GM19324 (cell line): ENCODE measurements at regions not wholly inside any gene's neighbourhood (a gene's known extent, or its start where the extent isn't known, plus 50 kb on each side); places are given as distances from the start of the nearest gene placed in this dataset.

Experiments used
- ATAC-seq: cut with Tn5 transposase; IDR thresholded peaks from one replicate; pipeline ENCODE4 v1.9.1; 2021; ENCODE audit warnings: mild to moderate bottlenecking, moderate library complexity; ENCODE audit not compliant: unreplicated experiment, low FRiP score

DNA sequence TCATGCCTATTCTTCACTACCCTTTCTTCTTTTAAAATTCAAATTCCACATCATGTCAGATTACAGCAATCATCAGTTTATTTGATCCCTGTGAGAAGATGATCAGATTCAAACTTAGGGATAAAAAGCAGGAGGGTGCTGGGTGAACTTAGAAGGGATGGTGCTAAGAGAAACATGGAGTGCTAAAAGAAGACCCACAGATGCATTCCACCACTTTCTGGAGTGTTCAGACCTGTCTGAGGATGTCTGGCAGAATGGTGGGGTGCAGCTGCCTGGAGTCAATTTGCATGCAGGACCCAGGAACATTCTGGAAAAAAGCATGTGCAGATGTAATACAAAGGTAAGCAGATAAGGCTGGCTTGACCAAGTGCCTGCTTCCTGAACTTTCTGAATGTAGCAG, 372.9 kb upstream of the RUNX1 start:
- ATAC-seq: no peak

DNA sequence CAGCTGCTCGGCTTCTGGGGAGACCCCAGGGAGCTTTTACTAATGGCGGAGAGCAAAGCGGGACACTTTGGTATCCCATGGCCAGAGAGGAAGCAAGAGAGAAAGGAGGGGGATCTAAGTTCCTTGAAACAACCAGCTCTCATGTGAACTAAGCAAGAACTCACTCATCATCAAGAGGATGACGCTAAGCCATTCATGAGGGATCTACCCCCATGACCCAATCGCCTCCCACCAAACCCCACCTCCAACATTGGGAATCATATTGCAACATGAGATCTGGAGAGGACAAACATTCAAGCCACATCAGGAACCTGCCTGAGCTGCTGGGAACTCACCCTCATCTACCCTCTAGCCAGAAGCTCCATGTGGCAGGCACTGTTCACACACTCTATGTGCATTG, 372.1 kb upstream of the RUNX1 start:
- ATAC-seq: no peak

DNA sequence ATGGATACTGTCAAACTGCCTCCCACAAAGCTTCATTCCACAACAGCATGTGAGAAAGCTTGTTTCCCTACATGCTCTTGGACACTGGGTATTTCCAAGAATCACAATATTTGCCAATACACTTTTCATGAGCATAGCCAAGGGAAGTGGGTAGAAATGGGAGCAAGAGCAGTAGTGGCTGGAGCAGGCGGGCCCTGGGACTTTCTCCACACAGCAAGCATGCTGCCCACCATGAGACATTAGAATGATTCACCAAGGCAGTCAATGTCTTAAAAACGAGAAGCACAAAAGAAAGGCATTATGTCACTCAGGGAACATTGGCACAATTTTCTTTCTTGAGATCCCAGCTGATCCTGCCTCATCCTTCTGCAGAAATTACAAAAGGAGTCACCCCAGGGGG, 371.6 kb upstream of the RUNX1 start:
- ATAC-seq: no peak

DNA sequence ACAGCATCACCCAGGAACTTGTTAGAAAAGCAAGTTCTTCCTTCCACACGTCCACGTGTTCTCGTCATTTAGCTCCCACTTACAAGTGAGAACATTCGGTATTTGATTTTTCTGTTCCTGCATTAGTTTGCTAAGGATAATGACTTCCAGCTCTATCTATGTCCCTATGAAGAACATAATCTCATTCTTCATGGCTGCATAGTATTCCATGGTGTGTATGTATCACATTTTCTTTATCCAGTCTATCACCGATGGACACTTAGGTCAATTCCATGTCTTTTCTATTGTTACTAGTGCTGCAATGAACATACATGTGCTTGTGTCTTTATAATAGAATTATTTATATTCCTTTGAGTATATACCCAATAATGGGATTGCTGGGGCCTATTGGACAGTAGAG, 368.7 kb upstream of the RUNX1 start:
- no peak for ATAC-seq

DNA sequence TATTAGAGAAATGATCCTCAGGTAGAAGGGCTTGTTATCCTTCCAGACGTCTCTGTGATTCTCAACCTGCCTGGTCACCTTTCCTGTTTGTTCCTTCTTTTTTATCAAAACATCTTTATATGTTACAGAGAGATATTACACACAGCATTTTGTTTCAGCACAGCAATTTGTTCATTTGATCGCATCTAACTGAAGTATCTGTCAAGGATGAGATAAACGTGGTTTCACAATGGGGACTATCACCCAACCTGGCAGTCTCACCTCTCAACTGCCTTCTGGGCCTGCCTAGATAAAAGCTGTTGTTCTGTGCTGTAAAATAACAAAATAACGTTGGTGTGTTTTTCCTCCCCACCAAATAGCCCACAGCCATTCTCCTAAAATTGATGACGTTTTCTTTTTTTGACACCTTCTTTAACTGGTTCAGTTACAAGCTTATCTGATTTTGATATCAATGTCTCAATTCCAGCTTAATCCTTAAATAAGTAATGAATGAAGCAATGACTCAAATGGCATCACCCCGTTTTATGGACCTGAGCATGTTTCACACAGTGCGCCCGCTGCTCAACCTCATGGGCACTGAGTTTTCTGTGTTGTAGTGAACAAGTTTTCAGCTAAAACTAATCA, 367.9 kb upstream of the RUNX1 start:
- no peak for ATAC-seq

DNA sequence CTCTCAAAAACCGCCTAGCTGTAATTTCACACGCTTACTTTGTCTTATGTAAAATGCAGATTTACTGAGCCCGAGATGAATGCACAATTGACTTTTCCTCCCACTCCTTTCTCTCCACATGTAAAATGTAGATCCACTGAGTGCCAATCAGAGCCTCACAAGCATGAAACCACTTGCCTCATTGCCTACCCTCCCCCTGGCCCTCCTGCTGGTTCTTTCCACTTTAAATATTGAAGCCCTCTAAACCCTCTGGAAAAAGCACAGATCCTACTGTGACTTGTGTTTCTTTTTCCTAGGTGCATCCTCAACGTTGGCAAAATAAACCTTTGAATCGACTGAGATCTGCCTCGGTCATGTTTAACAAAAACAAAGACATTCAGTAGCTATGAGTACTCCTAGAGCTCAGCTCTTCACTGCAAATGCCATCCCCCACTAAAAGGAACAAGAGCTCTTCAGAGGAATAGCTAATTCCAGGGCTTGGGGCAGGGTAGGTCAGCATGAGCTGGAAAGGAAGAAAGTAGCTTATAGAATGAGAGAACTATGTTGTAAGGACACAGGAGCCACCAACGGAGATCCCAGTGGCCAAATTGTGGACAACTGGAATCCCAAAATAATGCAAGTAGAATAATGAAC, 365.5 kb upstream of the RUNX1 start:
- no peak for ATAC-seq

DNA sequence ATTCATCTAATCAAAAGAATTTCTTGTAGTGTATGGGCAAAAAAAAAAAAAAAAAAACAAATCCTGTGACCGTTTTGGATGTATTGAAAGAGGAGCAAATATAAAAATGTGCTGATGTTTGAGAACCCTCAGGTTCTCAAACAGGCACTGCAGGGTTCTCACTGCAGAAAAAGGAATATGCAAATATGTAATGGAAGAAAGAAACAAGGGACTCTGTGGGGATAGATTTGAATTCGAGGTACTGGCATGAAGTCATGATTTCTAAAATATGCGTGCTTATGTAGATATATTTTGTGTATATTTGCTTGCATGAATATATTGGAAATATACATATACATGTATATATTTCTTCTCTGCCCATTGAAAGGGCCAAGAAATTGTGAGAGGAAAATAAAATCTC, 365.0 kb upstream of the RUNX1 start:
- no peak for ATAC-seq

DNA sequence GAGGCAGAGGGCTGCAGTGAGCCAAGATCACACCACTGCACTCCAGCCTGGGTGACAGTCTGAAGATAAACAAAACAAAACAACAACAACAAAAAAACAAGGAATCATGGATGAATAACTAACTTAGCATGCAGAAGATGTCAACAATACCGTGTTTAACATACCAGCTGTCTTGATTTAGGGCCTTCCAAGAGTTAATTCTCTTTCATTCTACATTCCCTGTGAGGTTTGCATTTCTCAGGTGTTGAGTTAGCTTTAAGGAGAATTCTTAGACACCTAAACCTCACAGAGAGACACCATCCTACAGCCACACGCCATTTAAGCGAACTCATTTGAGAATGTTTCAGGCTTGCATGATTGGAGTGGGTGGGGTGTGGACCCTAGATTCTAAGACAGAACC, 363.1 kb upstream of the RUNX1 start:
- ATAC-seq: no peak

DNA sequence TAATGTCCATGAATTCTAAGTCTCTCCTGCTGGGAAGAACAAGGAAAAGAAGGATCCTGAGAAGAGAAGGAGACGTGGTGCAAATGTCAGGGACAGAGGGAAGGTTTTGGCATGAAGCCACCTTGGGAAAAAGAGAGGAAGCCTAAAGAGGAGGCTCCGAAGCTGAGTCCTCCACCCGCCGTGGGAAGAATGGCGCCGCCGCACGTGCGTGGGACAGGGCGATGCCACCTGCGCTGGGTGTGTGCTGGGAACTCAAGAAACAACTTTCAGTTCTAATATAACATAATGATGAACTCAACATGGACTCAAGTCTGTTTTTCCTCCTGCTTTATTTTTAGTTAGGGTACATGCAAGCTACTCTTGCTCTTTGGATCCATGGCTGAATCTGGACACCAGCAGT, 362.3 kb upstream of the RUNX1 start:
- no peak for ATAC-seq

DNA sequence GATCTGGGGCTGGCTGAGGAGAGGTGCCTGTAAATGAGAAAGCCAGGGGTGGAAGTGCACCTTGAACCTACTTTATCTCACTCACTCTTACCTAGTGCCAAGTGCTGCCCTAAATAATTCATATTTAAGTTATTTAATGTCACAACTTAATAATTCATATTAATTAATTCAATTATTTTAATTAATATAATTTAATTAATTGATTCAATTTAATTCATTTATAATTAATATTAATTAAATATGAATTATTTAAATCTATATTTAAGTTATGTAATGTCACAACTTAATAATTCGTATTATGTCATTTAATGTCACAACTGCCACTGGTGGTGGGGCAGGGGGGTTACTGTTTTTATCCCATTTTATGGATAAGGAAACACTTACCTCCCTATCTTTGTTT, 361.6 kb upstream of the RUNX1 start:
- ATAC-seq: no peak

DNA sequence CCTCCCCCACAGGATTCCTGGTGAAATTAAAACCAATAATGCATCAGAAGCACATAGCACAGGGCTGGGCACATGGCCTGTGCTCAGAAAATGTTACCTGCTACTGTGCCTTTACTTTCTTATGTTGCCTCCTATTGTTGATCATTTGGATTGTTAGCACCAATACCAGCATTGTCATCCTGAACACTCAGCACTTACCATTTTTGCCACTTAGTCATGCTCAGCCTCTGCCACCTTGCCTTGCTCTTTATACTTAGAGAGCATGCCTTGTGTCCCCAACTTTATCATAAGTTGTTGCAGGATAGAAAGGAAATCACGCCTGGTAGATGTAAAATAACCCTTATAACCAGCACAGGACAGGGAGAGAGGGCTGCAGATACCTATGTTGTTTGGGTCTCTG, 361.0 kb upstream of the RUNX1 start:
- no peak for ATAC-seq

DNA sequence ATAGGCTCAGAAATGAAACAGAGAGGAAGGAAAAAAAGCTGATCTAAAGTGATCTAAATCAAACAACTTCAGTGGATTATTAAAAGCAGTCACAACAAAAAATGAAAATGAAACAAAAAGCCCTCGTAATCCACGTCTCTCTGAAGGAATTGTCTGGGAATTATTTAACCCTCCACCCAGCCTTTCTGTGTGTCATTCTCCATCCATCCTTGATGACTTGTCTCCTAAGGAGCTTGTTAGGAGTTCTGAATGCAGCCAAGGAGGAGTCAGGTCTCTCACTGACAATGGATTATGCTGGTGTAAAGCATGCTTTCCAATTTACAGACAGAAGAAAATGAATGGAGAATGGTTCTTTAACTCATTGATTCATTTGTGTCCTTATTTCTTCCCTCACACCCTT, 359.3 kb upstream of the RUNX1 start:
- no peak for ATAC-seq

DNA sequence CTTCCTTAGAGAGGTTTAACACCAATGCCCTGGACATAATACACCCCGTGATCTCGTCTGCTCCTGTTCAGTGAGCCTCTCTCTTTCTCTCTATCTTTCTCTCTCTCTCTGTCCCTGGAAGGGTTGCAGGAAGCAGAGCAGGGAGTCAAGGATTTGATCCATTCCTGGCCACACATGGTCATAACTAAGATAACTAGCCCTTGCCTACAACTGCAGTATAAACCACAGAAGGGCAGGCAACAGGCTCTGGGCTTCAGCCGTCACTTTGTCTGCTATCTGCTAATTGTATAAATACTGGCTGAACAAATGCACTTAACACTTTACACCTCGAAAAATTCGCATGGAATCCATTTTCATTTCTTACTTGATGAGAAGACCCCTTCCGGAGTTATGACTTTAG, 357.5 kb upstream of the RUNX1 start:
- no peak for ATAC-seq

DNA sequence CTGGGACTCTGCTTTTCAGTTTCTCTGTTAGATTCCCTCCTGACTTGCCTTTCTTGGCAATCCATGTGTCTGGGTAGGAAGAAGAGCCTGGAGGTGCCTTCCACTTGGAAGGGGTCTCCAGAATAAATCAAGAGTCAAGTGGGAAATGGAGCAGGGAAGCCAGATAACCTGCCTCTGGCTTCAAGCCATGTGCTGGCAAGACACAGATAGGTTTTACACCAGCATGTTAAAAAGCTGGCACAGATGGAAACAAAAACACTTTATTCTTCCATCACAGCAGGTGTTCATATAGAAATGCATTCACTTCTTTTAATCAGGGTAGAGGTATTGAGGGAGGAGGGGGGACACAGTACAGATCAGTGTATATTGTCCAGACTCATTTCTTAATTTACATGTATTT, 356.9 kb upstream of the RUNX1 start:
- no peak for ATAC-seq

DNA sequence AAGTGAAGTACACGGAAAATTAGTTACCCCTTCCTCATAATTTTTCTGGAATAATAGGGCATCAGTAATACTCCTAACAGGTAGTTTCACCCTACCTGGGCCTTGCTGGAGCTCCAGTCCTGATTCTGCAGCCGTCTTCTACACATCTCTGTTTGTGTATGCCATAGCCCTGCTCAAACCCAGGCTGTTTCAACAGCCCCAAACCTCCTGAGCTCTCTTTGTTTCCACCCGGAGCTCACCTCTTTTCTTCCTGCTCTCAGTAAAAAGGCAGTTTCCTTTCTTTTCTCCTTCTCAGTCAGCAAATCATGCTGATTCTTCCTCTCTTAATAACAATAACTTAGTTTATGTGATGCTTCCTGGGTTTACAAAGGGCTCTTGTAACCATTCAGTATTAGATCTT, 355.1 kb upstream of the RUNX1 start:
- no peak for ATAC-seq

DNA sequence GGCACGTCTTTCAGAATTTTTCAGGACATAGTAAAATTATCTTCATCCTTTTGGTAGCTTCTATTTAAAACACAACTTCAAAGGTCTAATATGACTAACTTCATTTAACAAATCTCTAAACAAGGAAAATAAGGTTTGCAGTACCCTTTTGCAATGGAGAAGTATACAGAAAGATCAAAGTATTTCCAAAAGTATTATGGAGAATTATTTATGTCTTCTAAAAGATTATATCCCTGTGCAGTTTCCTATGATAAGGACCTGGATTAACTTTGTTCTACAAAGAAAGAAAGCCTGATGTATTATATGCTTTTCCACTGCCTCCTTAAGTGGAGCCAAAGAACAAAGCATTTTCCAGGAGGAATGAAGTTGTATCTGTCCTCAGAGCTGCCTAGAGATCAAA, 353.0 kb upstream of the RUNX1 start:
- no peak for ATAC-seq

DNA sequence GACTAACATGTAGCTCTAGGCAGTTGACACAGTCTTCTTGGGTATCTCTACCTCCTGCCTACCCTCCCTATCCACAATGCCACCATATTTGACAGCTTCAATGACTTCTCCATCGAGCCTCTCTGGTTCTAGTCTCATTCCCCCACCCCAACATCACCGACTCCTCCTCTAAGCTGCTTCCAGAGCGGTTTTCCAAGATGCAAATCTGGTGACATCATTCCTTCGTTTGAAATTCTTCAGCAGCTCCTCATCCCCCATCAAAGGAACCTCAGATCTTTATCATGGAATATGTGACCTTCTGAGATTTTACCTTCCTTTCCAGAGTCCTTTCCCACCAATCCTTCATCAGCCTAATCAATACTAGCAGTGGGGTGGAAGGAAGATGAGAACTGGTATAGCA, 352.4 kb upstream of the RUNX1 start:
- ATAC-seq: no peak

DNA sequence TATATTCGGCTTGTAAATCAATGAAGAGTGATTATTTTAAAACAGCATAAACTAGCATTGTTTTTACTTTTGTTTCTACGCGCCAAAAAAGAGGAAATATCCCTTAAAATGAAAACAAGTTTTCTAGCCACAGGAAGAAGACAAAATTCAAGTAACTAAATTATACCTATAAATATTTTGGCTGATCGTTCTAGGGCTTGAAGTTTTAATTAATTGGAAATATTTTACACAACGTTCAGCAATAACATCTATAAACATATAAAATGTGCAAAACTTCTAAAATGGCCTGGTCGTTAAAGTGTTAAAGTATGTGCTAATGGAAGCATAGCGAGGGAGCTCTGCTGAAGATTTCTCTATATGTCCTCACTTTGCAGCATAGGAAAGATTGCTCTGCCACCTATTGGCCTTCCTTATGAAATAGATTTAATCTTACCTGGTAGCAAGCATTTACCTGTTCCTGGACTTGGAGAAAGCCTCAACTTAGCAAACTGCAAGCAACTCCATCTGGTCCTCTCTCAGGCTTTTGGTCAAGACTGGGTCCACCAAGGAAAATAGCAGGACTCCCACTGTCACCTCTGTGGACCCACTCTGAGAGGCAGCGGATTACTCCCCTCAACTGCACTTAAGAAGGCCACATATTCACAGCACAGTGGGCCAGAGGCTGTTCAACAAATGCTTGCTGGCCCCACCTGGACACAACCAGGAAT, 351.3 kb upstream of the RUNX1 start:
- no peak for ATAC-seq

DNA sequence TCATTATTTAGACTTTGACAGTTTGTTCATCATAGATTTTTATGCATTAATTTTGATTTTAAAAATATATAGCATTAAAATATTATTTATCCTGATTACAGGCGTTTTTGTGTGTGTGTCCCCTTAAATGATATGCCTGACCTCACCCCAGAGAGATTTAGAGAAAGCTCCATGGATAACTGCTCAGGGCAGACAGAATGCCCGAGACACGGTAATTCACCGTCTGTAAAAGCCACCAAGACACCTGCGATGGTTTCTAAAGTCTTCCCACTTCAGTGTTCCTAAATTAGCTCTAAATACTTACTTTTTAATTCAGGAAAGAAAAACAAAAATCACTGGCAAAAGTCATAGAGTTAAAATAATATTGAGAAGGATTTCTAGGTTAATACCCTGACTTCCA, 350.6 kb upstream of the RUNX1 start:
- no peak for ATAC-seq

DNA sequence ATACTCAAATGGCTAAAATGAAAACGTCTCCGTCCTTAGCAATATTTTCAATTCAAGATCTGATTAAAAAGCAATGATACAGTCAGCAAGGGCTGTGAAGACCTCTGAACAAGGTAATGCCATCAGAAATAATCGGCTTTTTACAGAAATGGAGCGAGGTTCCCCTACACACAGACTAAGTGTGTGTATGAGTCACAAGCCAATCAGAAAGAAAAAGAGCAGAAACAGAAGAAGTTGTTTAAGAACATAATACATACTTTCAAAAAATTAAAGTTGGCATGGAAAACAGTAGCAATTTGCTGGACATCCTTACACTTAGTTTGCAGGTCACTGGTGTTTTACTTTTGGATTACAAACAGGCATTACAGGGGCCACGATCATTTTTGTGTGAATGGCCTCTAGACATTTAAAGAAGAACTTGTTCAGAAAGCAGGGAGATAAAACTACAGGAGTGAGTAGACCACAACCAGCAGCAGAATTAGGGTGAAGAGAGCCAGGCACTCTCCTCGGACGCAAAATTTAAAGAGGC, 350.0 kb upstream of the RUNX1 start:
- ATAC-seq: no peak

DNA sequence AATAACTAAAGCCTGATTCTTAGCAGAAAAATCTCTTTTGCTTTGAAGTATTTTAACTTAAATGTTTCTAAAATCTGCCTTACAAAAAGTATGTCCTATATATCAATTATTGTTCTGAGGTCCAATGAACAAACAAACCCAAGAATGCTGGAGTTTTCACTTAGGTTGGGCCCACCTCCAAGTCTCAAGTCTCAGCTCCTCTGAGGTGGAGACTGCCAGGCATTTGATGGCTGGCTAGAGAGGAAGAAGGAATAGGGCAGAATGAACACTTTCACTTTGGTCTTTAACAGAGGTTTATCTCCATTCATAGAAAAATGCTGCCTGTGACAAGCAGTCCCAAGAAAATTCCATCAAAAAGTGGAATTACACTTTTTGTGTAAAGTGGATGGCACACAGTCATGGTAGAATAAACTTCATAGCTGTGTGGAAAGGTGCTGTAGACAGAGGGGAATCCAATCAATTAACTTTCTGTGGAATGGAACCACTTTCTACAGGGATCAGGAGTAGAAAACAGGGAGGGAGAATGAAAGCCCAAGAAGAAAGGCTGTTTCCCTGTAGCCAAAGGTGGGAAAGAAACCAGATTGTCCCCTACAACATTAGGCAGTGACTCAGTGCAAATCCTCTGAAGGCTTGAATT, 349.4 kb upstream of the RUNX1 start:
- no peak for ATAC-seq

DNA sequence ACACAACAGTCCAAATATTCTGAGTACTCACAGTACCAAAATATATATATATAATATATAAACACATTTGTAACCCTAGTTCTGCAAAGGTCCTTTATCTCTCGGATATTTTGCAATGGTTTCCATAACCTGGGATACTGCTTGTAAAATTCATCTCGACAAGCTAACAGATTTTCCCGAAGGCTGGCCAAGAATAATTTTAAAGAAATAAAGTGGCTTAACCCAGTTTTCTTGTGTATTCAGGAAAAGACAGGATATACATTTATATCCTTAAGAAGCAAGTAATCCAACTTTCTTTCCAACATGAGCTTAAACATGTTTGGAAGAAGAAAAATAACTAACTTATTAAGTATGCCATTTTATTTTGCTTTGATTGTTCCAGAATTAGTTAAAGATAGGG, 348.7 kb upstream of the RUNX1 start:
- no peak for ATAC-seq
